ENCODE measurements at regions not wholly inside any gene's neighbourhood (a gene's known extent, or its start where the extent isn't known, plus 50 kb on each side); places are given as distances from the start of the nearest gene placed in this dataset.
A peak's percentile ranks its signal among the peaks of the same experiment; 100 is the strongest.

GRCh38 chr5:38707352-38708210 lies 138.2 kb upstream of the OSMR start:
- no peak for DNase-seq (ENCODE audit: extremely low spot score)
- Histone ChIP-seq H3K36me3 (no peaks in the 10 kb centered on the region), H3K4me3 (no peak overlapping the region), H3K9me3 (no peaks in the 10 kb centered on the region), H3K27me3 (no peaks in the 10 kb centered on the region), H3K4me1 (peaks cover 0 to 7% (median 0%) of the 10 kb centered on the region in 4 donors), H3K27ac (replicated peaks in 1 of 4) (no peak overlapping the region)
- intact Hi-C loops (cut with DNase I) = no loop called here
- no peak for TF ChIP-seq POLR2A (IDR thresholded peaks at IDR 0.05; ENCODE audit: low read depth)
- TF ChIP-seq EP300 (IDR thresholded peaks at IDR 0.05) = no peak
- no peak for TF ChIP-seq CTCF (IDR thresholded peaks at IDR 0.05)
- TF ChIP-seq POLR2AphosphoS5 (IDR thresholded peaks at IDR 0.05) = no peak
- WGBS = 82% methylated on average over 10 of the region's 10 CpGs

- Histone ChIP-seq H3K27me3 (no peaks in the 10 kb centered on the region), H3K36me3 (no peaks in the 10 kb centered on the region), H3K27ac (replicated peaks in 1 of 4) (no peak overlapping the region), H3K4me3 (no peak overlapping the region), H3K9me3 (no peaks in the 10 kb centered on the region), H3K4me1 (peaks cover 0 to 7% (median 0%) of the 10 kb centered on the region in 4 donors)
- no peak for DNase-seq (ENCODE audit: extremely low spot score)
- 82% methylated on average over 2 of the region's 2 CpGs for WGBS
- intact Hi-C loops (cut with DNase I) = no loop called here
- TF ChIP-seq CTCF (IDR thresholded peaks at IDR 0.05) (no peak), POLR2AphosphoS5 (IDR thresholded peaks at IDR 0.05) (no peak), POLR2A (IDR thresholded peaks at IDR 0.05; ENCODE audit: low read depth) (no peak), EP300 (IDR thresholded peaks at IDR 0.05) (no peak)
These were observed 136.0 kb upstream of the OSMR start for GRCh38 chr5:38709678-38710306.

GRCh38 chr5:38710627-38711026 lies 135.2 kb upstream of the OSMR start:
- Histone ChIP-seq H3K9me3 (no peaks in the 10 kb centered on the region), H3K4me3 (no peak overlapping the region), H3K27ac (replicated peaks in 1 of 4) (no peak overlapping the region), H3K4me1 (peaks cover 0 to 7% (median 0%) of the 10 kb centered on the region in 4 donors), H3K36me3 (no peaks in the 10 kb centered on the region), H3K27me3 (no peaks in the 10 kb centered on the region)
- 80% methylated on average over 2 of the region's 2 CpGs for WGBS
- TF ChIP-seq POLR2A (IDR thresholded peaks at IDR 0.05; ENCODE audit: low read depth) = no peak
- TF ChIP-seq EP300 (IDR thresholded peaks at IDR 0.05) = no peak
- no peak for TF ChIP-seq POLR2AphosphoS5 (IDR thresholded peaks at IDR 0.05)
- TF ChIP-seq CTCF (IDR thresholded peaks at IDR 0.05) = no peak
- DNase-seq (ENCODE audit: extremely low spot score) = no peak
- intact Hi-C loops (cut with DNase I) = no loop called here

- no peak for DNase-seq (ENCODE audit: extremely low spot score)
- peaks cover 0 to 4% (median 0%) of the 10 kb centered on the region in 4 donors for H3K4me1 ChIP-seq
- H3K4me3 ChIP-seq = no peak overlapping the region
- TF ChIP-seq POLR2A (IDR thresholded peaks at IDR 0.05; ENCODE audit: low read depth) (no peak), POLR2AphosphoS5 (IDR thresholded peaks at IDR 0.05) (no peak)
- intact Hi-C loops (cut with DNase I) = no loop called here
- H3K27me3 ChIP-seq = no peaks in the 10 kb centered on the region
- H3K36me3 ChIP-seq = no peaks in the 10 kb centered on the region
- H3K27ac ChIP-seq (replicated peaks in 1 of 4) = no peak overlapping the region
- 90% methylated on average over 3 of the region's 3 CpGs for WGBS
- H3K9me3 ChIP-seq = no peaks in the 10 kb centered on the region
These were observed 133.4 kb upstream of the OSMR start for GRCh38 chr5:38712391-38712790.

- TF ChIP-seq POLR2A (IDR thresholded peaks at IDR 0.05; ENCODE audit: low read depth) = no peak
- TF ChIP-seq CTCF (IDR thresholded peaks at IDR 0.05) = no peak
- TF ChIP-seq POLR2AphosphoS5 (IDR thresholded peaks at IDR 0.05) = no peak
- no peak for TF ChIP-seq EP300 (IDR thresholded peaks at IDR 0.05)
- intact Hi-C loops (cut with DNase I) = no loop called here
- H3K4me1 ChIP-seq = peaks cover 4 to 11% (median 11%) of the 10 kb centered on the region in 4 donors
- DNase-seq (ENCODE audit: extremely low spot score) = peak; percentile 91
- no peaks in the 10 kb centered on the region for H3K9me3 ChIP-seq
- no peaks in the 10 kb centered on the region for H3K27me3 ChIP-seq
- WGBS = 84% methylated on average over 3 of the region's 3 CpGs
- H3K4me3 ChIP-seq = no peak overlapping the region
- H3K27ac ChIP-seq (replicated peaks in 1 of 4) = no peak overlapping the region
- H3K36me3 ChIP-seq = no peaks in the 10 kb centered on the region
These were observed 131.6 kb upstream of the OSMR start for GRCh38 chr5:38714240-38714639.

Data from esophagus muscularis mucosa (tissue), 4 donors.